Karpas-422 (cell line): ENCODE measurements at regions not wholly inside any gene's neighbourhood (a gene's known extent, or its start where the extent isn't known, plus 50 kb on each side); places are given as distances from the start of the nearest gene placed in this dataset.

ENCODE experiments used
- DNase-seq: peaks from one replicate; pipeline ENCODE4 v3.0.0-alpha.2; 2015
- H2AFZ ChIP-seq: fragments of 200-600 bp; sonication (generic); 2 replicates; pipeline ENCODE4 v1.6.1; 2014; ENCODE audit warnings: antibody characterized with exemption, low read length, mixed read lengths
- H3K27ac ChIP-seq: fragments of 200-600 bp; sonication (generic); 2 replicates; pipeline ENCODE4 v1.5.1; 2014; ENCODE audit warnings: mild to moderate bottlenecking, low read length, moderate library complexity
- H3K27me3 ChIP-seq: fragments of 200-600 bp; sonication (generic); 2 replicates; pipeline ENCODE4 v1.6.1; 2014; ENCODE audit warnings: low read length, mixed read lengths
- H3K36me3 ChIP-seq: fragments of 200-600 bp; sonication (generic); 2 replicates; pipeline ENCODE4 v1.6.1; 2014; ENCODE audit warnings: low read length, mixed read lengths; ENCODE audit not compliant: insufficient read depth
- H3K4me1 ChIP-seq: fragments of 200-600 bp; sonication (generic); 2 replicates; pipeline ENCODE4 v1.6.1; 2014; ENCODE audit warnings: mild to moderate bottlenecking, low read length, mixed read lengths
- H3K4me2 ChIP-seq: fragments of 200-600 bp; sonication (generic); 2 replicates; pipeline ENCODE4 v1.6.1; 2014; ENCODE audit warnings: low read length, low read depth, mild to moderate bottlenecking; ENCODE audit not compliant: poor library complexity, severe bottlenecking
- H3K4me3 ChIP-seq: fragments of 200-600 bp; sonication (generic); 2 replicates; pipeline ENCODE4 v1.5.1; 2014; ENCODE audit warnings: mild to moderate bottlenecking, antibody characterized with exemption, low read length, mixed read lengths
- H3K79me2 ChIP-seq: fragments of 200-600 bp; sonication (generic); 2 replicates; pipeline ENCODE4 v1.6.1; 2014; ENCODE audit warnings: mild to moderate bottlenecking, low read length, mixed read lengths
- H3K9ac ChIP-seq: fragments of 200-600 bp; sonication (generic); 2 replicates; pipeline ENCODE4 v1.6.0; 2014; ENCODE audit warnings: low read length
- H3K9me2 ChIP-seq: fragments of 200-600 bp; sonication (generic), shearing (Covaris generic); replicated peaks from 2 replicates; pipeline ENCODE4 v1.6.0; 2014; ENCODE audit warnings: mild to moderate bottlenecking, low read length, moderate library complexity; ENCODE audit not compliant: insufficient read depth
- H3K9me3 ChIP-seq: fragments of 300-700, 200-600 bp; sonication (generic); 2 replicates; pipeline ENCODE4 v1.6.1; 2014; ENCODE audit warnings: low read length, mixed read lengths
- H4K20me1 ChIP-seq: fragments of 200-600 bp; sonication (generic); 2 replicates; pipeline ENCODE4 v1.6.1; 2014; ENCODE audit warnings: mild to moderate bottlenecking, antibody characterized with exemption, low read length, low read depth; ENCODE audit not compliant: insufficient read depth

DNA sequence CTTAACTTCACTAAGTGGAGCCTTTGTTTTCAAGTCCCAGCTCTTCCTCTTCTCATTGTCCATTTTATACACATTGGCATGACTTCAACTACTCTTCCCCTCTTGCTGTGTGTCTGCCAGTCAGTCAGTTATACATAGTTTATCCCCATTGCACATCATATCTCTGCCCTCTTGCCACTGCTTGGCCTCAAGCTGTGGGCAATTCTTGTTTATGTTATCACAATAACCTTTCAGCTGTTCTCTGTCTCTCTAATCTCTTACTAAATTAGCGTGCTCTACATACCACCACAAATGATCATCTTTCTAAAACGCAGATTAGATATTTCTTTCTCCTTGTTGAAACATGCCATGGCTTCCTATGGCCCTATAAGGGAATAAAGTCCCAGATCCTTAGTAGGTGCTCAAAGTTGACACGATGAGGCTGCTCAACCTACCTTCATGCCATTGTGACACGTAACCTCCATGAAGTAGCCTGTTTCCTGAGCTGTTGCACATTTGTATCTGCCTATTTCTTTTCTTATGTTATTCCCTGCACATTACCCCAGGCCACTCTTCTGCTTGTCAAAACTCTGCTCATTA is 239.3 kb downstream of the GAS1 start:
- Histone ChIP-seq H3K9me3 (no peaks in the 10 kb centered on the region), H3K36me3 (no peaks in the 10 kb centered on the region), H3K4me3 (no peak overlapping the region), H4K20me1 (no peaks in the 10 kb centered on the region), H3K9ac (no peak overlapping the region), H3K79me2 (no peaks in the 10 kb centered on the region), H3K4me1 (no peaks in the 10 kb centered on the region), H3K27me3 (no peaks in the 10 kb centered on the region), H3K9me2 (no peaks in the 10 kb centered on the region), H2AFZ (no peak overlapping the region), H3K27ac (no peak overlapping the region), H3K4me2 (no peak overlapping the region)
- no peak for DNase-seq

DNA sequence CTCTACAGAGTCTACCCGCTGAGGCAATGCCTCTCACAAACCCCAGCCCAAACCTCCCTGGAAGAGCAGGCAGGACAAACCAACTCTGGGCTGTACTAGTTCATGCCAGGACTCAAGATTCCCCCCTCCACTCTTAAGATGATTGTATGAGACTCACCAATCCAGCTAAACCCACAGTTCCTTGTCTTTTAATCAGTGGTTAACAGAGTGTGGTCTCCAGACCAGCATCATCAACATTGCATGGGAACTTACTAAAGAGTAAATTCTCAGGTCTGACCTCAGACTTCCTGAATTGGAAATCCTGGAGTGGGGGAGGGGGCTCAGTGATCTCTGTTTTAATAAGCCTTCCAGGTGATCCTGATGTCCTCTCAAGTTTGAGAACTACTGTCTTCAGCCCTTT is 240.9 kb downstream of the GAS1 start:
- Histone ChIP-seq H3K4me2 (no peak overlapping the region), H4K20me1 (no peaks in the 10 kb centered on the region), H3K9me2 (no peaks in the 10 kb centered on the region), H2AFZ (no peak overlapping the region), H3K9me3 (no peaks in the 10 kb centered on the region), H3K4me1 (no peaks in the 10 kb centered on the region), H3K9ac (no peak overlapping the region), H3K27ac (no peak overlapping the region), H3K36me3 (no peaks in the 10 kb centered on the region), H3K4me3 (no peak overlapping the region), H3K27me3 (no peaks in the 10 kb centered on the region), H3K79me2 (no peaks in the 10 kb centered on the region)
- DNase-seq, result no peak

DNA sequence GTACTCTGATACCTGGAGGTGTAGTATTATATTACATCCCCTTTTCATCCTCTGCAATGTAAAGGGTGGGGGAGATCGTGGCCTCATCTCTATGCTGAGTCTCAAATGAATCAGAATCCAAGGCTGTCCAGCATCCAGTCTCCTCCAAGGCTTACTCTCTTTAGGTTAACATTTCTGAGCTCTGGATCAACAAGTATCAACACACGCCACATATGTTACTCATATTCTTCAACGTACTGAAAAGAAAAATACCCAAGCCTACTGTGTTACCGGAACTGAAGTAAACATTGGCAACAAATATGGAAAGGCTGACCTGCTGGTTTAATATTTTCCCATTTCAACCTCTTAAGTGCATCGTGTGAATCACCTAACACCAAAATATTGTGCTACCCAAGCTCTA is 241.8 kb downstream of the GAS1 start:
- Histone ChIP-seq H3K79me2 (no peaks in the 10 kb centered on the region), H3K27me3 (no peaks in the 10 kb centered on the region), H3K9me3 (no peaks in the 10 kb centered on the region), H3K4me3 (no peak overlapping the region), H3K4me2 (no peak overlapping the region), H3K9me2 (no peaks in the 10 kb centered on the region), H3K4me1 (no peaks in the 10 kb centered on the region), H3K27ac (no peak overlapping the region), H3K9ac (no peak overlapping the region), H3K36me3 (no peaks in the 10 kb centered on the region), H4K20me1 (no peaks in the 10 kb centered on the region), H2AFZ (no peak overlapping the region)
- no peak for DNase-seq

DNA sequence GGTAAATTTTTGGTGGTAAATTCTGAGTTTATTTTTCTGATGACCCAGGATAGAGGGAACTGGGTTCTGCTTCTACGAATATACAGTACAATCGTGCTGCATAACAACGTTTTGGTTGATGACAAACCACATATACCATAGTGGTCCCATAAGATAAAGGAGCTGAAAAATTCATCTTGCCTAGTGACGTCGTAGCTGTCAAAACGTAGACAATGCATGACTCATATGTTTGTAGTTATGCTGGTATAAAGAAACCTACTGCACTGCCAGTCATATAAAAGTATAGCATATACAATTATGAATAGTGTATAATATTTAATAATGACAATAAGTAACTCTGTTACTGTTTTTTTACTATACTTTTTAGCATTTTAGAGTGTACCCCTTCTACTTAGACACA is 244.0 kb downstream of the GAS1 start:
- Histone ChIP-seq H3K36me3 (no peaks in the 10 kb centered on the region), H3K9ac (no peak overlapping the region), H3K4me2 (no peak overlapping the region), H3K9me2 (no peaks in the 10 kb centered on the region), H3K27ac (no peak overlapping the region), H3K4me1 (no peaks in the 10 kb centered on the region), H3K9me3 (no peaks in the 10 kb centered on the region), H3K4me3 (no peak overlapping the region), H3K27me3 (no peaks in the 10 kb centered on the region), H3K79me2 (no peaks in the 10 kb centered on the region), H4K20me1 (no peaks in the 10 kb centered on the region), H2AFZ (no peak overlapping the region)
- no peak for DNase-seq

DNA sequence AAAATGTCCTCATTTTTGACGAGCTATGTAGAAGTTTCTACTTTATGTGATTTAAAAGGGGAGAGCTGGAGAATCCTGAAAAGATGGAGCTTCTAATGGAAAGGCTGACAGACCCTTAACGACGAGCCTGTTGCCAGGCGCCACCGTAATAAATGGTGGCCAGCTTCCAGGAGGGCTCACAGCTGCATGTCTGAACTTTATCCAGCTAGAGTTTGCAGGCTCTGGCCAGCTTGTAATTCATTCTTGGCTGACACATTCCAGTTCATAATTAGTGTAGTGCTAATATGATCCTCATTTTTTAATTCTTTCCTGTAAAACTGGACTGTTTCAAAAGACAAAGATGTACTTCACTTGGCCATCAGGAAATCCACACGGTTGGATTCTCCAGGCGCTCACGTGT is 246.7 kb downstream of the GAS1 start:
- no peak overlapping the region for H3K27ac ChIP-seq
- H3K4me2 ChIP-seq, result no peak overlapping the region
- H3K9me3 ChIP-seq, result no peaks in the 10 kb centered on the region
- no peak for DNase-seq
- H3K79me2 ChIP-seq, result no peaks in the 10 kb centered on the region
- no peaks in the 10 kb centered on the region for H3K27me3 ChIP-seq
- H3K9me2 ChIP-seq, result no peaks in the 10 kb centered on the region
- no peak overlapping the region for H3K4me3 ChIP-seq
- H4K20me1 ChIP-seq, result no peaks in the 10 kb centered on the region
- no peak overlapping the region for H3K9ac ChIP-seq
- H2AFZ ChIP-seq, result no peak overlapping the region
- no peaks in the 10 kb centered on the region for H3K4me1 ChIP-seq
- no peaks in the 10 kb centered on the region for H3K36me3 ChIP-seq

DNA sequence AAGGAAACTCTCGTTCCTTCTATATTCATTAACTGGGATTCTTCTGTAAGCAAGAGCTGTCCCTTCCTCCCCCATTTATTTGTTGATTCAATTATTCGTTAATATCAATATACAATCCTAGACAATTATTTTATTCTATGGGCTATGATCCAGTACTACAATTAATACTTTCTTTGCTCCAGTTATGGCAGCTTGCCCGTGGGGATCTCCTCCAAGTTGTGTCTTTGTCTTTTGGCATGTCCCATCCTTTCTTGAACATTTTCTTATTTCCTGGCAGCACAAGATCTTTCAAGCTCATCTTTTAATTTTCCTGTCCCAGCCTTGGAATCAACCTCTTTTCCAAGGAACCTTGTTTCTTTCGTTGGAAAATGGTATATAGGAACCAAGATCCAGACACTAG is 249.3 kb downstream of the GAS1 start:
- H4K20me1 ChIP-seq, result no peaks in the 10 kb centered on the region
- H3K27ac ChIP-seq, result no peak overlapping the region
- H3K9ac ChIP-seq, result no peak overlapping the region
- no peaks in the 10 kb centered on the region for H3K9me2 ChIP-seq
- H2AFZ ChIP-seq, result no peak overlapping the region
- no peaks in the 10 kb centered on the region for H3K9me3 ChIP-seq
- DNase-seq, result no peak
- H3K79me2 ChIP-seq, result no peaks in the 10 kb centered on the region
- H3K4me3 ChIP-seq, result no peak overlapping the region
- H3K27me3 ChIP-seq, result no peaks in the 10 kb centered on the region
- H3K4me1 ChIP-seq, result no peaks in the 10 kb centered on the region
- no peak overlapping the region for H3K4me2 ChIP-seq
- no peaks in the 10 kb centered on the region for H3K36me3 ChIP-seq

DNA sequence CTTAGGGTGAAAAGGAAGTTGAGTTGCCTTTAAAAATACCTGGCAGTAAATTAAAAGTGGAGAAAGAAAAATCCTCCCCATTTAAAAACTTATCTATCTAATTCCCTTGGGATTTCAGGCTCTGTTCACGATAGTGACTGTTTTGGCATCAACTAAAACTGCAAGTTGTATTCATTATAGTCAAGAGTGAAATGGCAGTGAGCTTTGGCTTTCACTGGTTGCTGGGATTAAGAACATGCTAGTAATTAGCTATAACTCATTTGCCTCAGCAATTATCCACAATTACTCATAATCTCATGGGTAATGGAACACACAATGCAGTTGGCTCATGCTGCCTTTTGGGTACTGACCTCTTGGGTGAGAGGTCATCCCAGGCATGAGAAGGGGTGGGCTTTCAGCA is 250.1 kb downstream of the GAS1 start:
- Histone ChIP-seq H4K20me1 (no peaks in the 10 kb centered on the region), H3K27me3 (no peaks in the 10 kb centered on the region), H3K4me1 (no peaks in the 10 kb centered on the region), H3K4me2 (no peak overlapping the region), H2AFZ (no peak overlapping the region), H3K9me2 (no peaks in the 10 kb centered on the region), H3K4me3 (no peak overlapping the region), H3K36me3 (no peaks in the 10 kb centered on the region), H3K9ac (no peak overlapping the region), H3K9me3 (no peaks in the 10 kb centered on the region), H3K27ac (no peak overlapping the region), H3K79me2 (no peaks in the 10 kb centered on the region)
- no peak for DNase-seq

DNA sequence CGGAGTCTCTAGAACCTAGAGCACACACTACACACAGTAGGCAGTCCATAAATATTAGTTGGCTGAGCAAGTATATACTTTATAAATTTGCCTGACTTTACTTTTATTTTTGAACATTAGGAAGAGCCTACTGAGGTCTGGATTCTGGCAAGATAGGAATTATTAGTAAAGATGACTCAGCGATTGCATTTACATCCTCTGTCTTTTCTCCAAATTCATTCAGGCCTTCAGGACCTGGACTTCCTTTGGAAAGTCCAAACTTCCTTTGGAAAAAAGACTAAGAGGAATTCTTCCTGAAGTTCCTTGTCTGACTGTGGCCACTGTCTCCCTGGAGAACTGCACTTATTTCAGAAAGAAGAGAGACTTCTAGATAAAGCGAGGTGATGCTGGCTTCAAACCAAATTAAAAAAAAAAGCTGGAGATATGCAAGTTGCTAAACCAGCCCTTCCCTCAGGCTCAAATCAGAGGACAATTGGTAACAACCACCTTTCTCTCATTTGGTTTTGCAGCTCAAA is 251.3 kb downstream of the GAS1 start:
- Histone ChIP-seq H3K4me1 (no peaks in the 10 kb centered on the region), H4K20me1 (no peaks in the 10 kb centered on the region), H3K9ac (no peak overlapping the region), H3K9me2 (no peaks in the 10 kb centered on the region), H3K27me3 (no peaks in the 10 kb centered on the region), H3K36me3 (no peaks in the 10 kb centered on the region), H3K9me3 (no peaks in the 10 kb centered on the region), H3K79me2 (no peaks in the 10 kb centered on the region), H3K27ac (no peak overlapping the region), H3K4me2 (no peak overlapping the region), H3K4me3 (no peak overlapping the region), H2AFZ (no peak overlapping the region)
- no peak for DNase-seq

DNA sequence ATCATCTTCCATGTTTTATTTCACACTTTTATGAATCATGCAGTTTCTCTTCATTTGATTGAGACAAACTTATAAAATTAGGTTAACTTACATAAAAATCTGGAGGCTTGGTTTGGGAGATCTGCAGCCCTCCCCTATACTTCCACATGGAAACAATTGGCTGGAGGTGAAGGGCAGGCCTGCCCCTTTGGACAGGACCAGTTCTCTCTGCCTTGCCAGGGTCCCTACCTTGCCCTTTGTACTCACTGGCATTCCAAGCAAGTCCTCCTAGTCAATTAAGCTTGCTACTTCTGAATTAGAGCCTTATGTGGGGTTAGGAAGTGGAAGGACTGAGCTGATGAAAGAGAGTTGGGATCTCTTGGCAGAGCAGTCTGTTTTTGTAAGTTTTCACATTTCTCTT is 257.3 kb downstream of the GAS1 start:
- H3K4me3 ChIP-seq, result no peak overlapping the region
- no peak for DNase-seq
- no peak overlapping the region for H2AFZ ChIP-seq

More for the DNA sequence above, 257.3 kb downstream of the GAS1 start:
- Histone ChIP-seq H3K4me2 (no peak overlapping the region), H3K9me3 (no peaks in the 10 kb centered on the region), H3K79me2 (no peaks in the 10 kb centered on the region), H3K27me3 (no peaks in the 10 kb centered on the region), H3K36me3 (no peaks in the 10 kb centered on the region), H3K9ac (no peak overlapping the region), H3K27ac (no peak overlapping the region), H4K20me1 (no peaks in the 10 kb centered on the region), H3K9me2 (no peaks in the 10 kb centered on the region), H3K4me1 (no peaks in the 10 kb centered on the region)
